ENCODE measurements at regions not wholly inside any gene's neighbourhood (a gene's known extent, or its start where the extent isn't known, plus 50 kb on each side); places are given as distances from the start of the nearest gene placed in this dataset.

- Histone ChIP-seq H3K9me3 (ENCODE audit: control insufficient read depth, insufficient read depth, low read length) (no peaks in the 10 kb centered on the region), H3K27ac (ENCODE audit: low read depth, low read length) (no peak overlapping the region), H3K4me1 (ENCODE audit: control insufficient read depth, insufficient read depth, low read length) (no peaks in the 10 kb centered on the region; the same call in 1 of the 2 replicates), H3K36me3 (ENCODE audit: control insufficient read depth, insufficient read depth, low read length) (no peaks in the 10 kb centered on the region), H3K4me3 (ENCODE audit: low read depth, low read length) (no peak overlapping the region), H3K9ac (ENCODE audit: low read depth, low read length) (no peak overlapping the region), H3K27me3 (ENCODE audit: control insufficient read depth, insufficient read depth, low read length) (no peaks in the 10 kb centered on the region)
Observed at GRCh38 chr12:45669093-45669492, 60.4 kb upstream of the ARID2 start.

GRCh38 chr12:45669792-45670191 is 59.7 kb upstream of the ARID2 start:
- H3K27ac ChIP-seq (ENCODE audit: low read depth, low read length) = no peak overlapping the region
- no peaks in the 10 kb centered on the region for H3K27me3 ChIP-seq (ENCODE audit: control insufficient read depth, insufficient read depth, low read length)
- no peaks in the 10 kb centered on the region for H3K36me3 ChIP-seq (ENCODE audit: control insufficient read depth, insufficient read depth, low read length)
- no peak overlapping the region for H3K9ac ChIP-seq (ENCODE audit: low read depth, low read length)
- H3K4me1 ChIP-seq (ENCODE audit: control insufficient read depth, insufficient read depth, low read length) = peaks cover 5% of the 10 kb centered on the region; the same call in 1 of the 2 replicates
- H3K4me3 ChIP-seq (ENCODE audit: low read depth, low read length) = no peak overlapping the region
- no peaks in the 10 kb centered on the region for H3K9me3 ChIP-seq (ENCODE audit: control insufficient read depth, insufficient read depth, low read length)

- H3K4me3 ChIP-seq (ENCODE audit: low read depth, low read length) = no peak overlapping the region
- H3K9ac ChIP-seq (ENCODE audit: low read depth, low read length) = no peak overlapping the region
Observed at GRCh38 chr12:45670346-45671065, 59.0 kb upstream of the ARID2 start.

GRCh38 chr12:45671254-45671653 is 58.3 kb upstream of the ARID2 start:
- peaks cover 6% of the 10 kb centered on the region; the same call in 1 of the 2 replicates for H3K4me1 ChIP-seq (ENCODE audit: control insufficient read depth, insufficient read depth, low read length)
- H3K9me3 ChIP-seq (ENCODE audit: control insufficient read depth, insufficient read depth, low read length) = no peaks in the 10 kb centered on the region
- H3K27ac ChIP-seq (ENCODE audit: low read depth, low read length) = no peak overlapping the region
- no peaks in the 10 kb centered on the region for H3K36me3 ChIP-seq (ENCODE audit: control insufficient read depth, insufficient read depth, low read length)
- no peaks in the 10 kb centered on the region for H3K27me3 ChIP-seq (ENCODE audit: control insufficient read depth, insufficient read depth, low read length)
- H3K4me3 ChIP-seq (ENCODE audit: low read depth, low read length) = no peak overlapping the region
- no peak overlapping the region for H3K9ac ChIP-seq (ENCODE audit: low read depth, low read length)

More at GRCh38 chr12:45670346-45671065, 59.0 kb upstream of the ARID2 start:
- Histone ChIP-seq H3K9me3 (ENCODE audit: control insufficient read depth, insufficient read depth, low read length) (no peaks in the 10 kb centered on the region), H3K36me3 (ENCODE audit: control insufficient read depth, insufficient read depth, low read length) (no peaks in the 10 kb centered on the region), H3K4me1 (ENCODE audit: control insufficient read depth, insufficient read depth, low read length) (peaks cover 6% of the 10 kb centered on the region; the same call in 1 of the 2 replicates), H3K27ac (ENCODE audit: low read depth, low read length) (no peak overlapping the region), H3K27me3 (ENCODE audit: control insufficient read depth, insufficient read depth, low read length) (no peaks in the 10 kb centered on the region)

- no peaks in the 10 kb centered on the region for H3K9me3 ChIP-seq (ENCODE audit: control insufficient read depth, insufficient read depth, low read length)
- no peak overlapping the region for H3K27ac ChIP-seq (ENCODE audit: low read depth, low read length)
- H3K27me3 ChIP-seq (ENCODE audit: control insufficient read depth, insufficient read depth, low read length) = no peaks in the 10 kb centered on the region
- no peak overlapping the region for H3K4me3 ChIP-seq (ENCODE audit: low read depth, low read length)
- no peak overlapping the region for H3K9ac ChIP-seq (ENCODE audit: low read depth, low read length)
- H3K36me3 ChIP-seq (ENCODE audit: control insufficient read depth, insufficient read depth, low read length) = no peaks in the 10 kb centered on the region
- peaks cover 6% of the 10 kb centered on the region; the same call in 1 of the 2 replicates for H3K4me1 ChIP-seq (ENCODE audit: control insufficient read depth, insufficient read depth, low read length)
Observed at GRCh38 chr12:45674181-45674977, 55.1 kb upstream of the ARID2 start.

- H3K27ac ChIP-seq (ENCODE audit: low read depth, low read length) = no peak overlapping the region
- H3K4me1 ChIP-seq (ENCODE audit: control insufficient read depth, insufficient read depth, low read length) = peaks cover 6% of the 10 kb centered on the region; the same call in 1 of the 2 replicates
- no peaks in the 10 kb centered on the region for H3K27me3 ChIP-seq (ENCODE audit: control insufficient read depth, insufficient read depth, low read length)
Observed at GRCh38 chr12:45675534-45675933, 54.0 kb upstream of the ARID2 start.

More at GRCh38 chr12:45675534-45675933, 54.0 kb upstream of the ARID2 start:
- H3K9ac ChIP-seq (ENCODE audit: low read depth, low read length) = no peak overlapping the region
- no peak overlapping the region for H3K4me3 ChIP-seq (ENCODE audit: low read depth, low read length)
- no peaks in the 10 kb centered on the region for H3K36me3 ChIP-seq (ENCODE audit: control insufficient read depth, insufficient read depth, low read length)
- no peaks in the 10 kb centered on the region for H3K9me3 ChIP-seq (ENCODE audit: control insufficient read depth, insufficient read depth, low read length)

All from HUES48 (cell line).